ENCODE measurements at regions not wholly inside any gene's neighbourhood (a gene's known extent, or its start where the extent isn't known, plus 50 kb on each side); places are given as distances from the start of the nearest gene placed in this dataset.
"Not testable (repeated sequence)": the region's sequence is repeated elsewhere in the genome, so short reads cannot be mapped to it uniquely, and the experiment has no call there.

DNA sequence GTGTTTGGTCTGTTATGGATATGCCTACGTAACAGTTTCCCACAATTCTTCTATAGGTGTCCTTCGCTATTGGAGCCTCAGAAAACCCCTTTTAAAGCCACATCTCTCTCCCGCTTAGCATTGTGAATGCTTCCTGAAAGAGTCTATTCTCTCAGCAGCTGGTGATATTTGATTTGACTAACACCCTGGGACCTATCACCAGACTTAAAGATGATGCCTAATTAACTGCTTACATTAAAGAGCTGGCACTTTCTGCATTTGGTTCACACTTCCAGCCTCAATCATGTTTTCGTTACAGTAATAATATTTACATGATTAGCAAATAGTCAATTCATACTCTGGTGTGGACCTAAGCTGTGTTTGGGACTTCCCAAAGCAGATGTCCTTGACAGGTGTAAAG is 90.1 kb upstream of the VLDLR start:
- in situ Hi-C loops (cut with MboI), result no loop called here
- H3K79me2 ChIP-seq (ENCODE audit: insufficient read depth), result no peaks in the 10 kb centered on the region
- 74 to 75% methylated on average over 4 of the region's 4 CpGs for WGBS, 2 experiments (ENCODE audit: low coverage in 1 of 2, low lambda C conversion rate in 2 of 2, missing lambda C conversion rate in 2 of 2)

DNA sequence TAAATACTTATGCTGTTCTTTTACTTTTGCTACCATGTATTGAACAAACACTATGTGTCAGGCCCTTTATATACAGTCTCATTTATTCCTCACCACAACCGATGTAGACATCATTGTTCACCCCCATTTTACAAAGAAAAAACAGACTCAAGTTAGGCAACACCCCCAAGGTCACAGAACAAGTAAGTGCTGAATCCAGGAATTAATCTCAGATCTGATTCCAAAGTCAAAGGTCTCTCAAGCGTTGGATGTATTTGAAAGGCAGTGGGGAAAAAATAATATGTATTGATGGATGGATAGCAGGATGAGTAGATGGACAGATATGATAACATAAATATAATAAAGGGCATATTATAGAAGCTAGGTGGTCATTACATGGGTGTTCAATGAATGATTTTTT is 85.1 kb upstream of the VLDLR start:
- Histone ChIP-seq H3K4me2 (ENCODE audit: unreplicated experiment) (no peak overlapping the region), H3K9me3 (ENCODE audit: low read depth) (no peaks in the 10 kb centered on the region), H3F3A (ENCODE audit: insufficient read depth) (no peaks in the 10 kb centered on the region), H2AFZ (no peak overlapping the region), H3K4me3 (no peak overlapping the region), H3K4me1 (ENCODE audit: insufficient read depth) (no peaks in the 10 kb centered on the region), H3K79me2 (ENCODE audit: insufficient read depth) (no peaks in the 10 kb centered on the region), H3K27me3 (replicated peaks; ENCODE audit: insufficient read depth) (no peaks in the 10 kb centered on the region), H4K20me1 (ENCODE audit: insufficient read depth) (no peaks in the 10 kb centered on the region), H3K36me3 (ENCODE audit: low read depth) (no peaks in the 10 kb centered on the region), H3K27ac (no peak overlapping the region), H3K9ac (no peak overlapping the region), H3K9me2 (ENCODE audit: insufficient read depth) (no peaks in the 10 kb centered on the region)
- 67 to 79% methylated on average over 2 of the region's 2 CpGs for WGBS, 2 experiments (ENCODE audit: low coverage in 1 of 2, low lambda C conversion rate in 2 of 2, missing lambda C conversion rate in 2 of 2)
- DNase-seq, result no peak
- TF ChIP-seq EZH2phosphoT487 (IDR thresholded peaks at IDR 0.05; ENCODE audit: insufficient read depth, low read depth), result no peak
- TF ChIP-seq EZH2 (IDR thresholded peaks at IDR 0.05; ENCODE audit: insufficient read depth, poor library complexity, severe bottlenecking), result no peak
- in situ Hi-C loops (cut with MboI), result no loop called here

More for the DNA sequence above, 90.1 kb upstream of the VLDLR start:
- no peak for DNase-seq
- no peak overlapping the region for H2AFZ ChIP-seq
- no peak overlapping the region for H3K9ac ChIP-seq
- no peaks in the 10 kb centered on the region for H3K36me3 ChIP-seq (ENCODE audit: low read depth)
- H3F3A ChIP-seq (ENCODE audit: insufficient read depth), result no peaks in the 10 kb centered on the region
- H3K9me3 ChIP-seq (ENCODE audit: low read depth), result no peaks in the 10 kb centered on the region
- H3K9me2 ChIP-seq (ENCODE audit: insufficient read depth), result no peaks in the 10 kb centered on the region
- H3K27me3 ChIP-seq (replicated peaks; ENCODE audit: insufficient read depth), result no peaks in the 10 kb centered on the region
- no peak overlapping the region for H3K27ac ChIP-seq
- H4K20me1 ChIP-seq (ENCODE audit: insufficient read depth), result no peaks in the 10 kb centered on the region
- no peaks in the 10 kb centered on the region for H3K4me1 ChIP-seq (ENCODE audit: insufficient read depth)
- H3K4me3 ChIP-seq, result no peak overlapping the region
- TF ChIP-seq EZH2 (IDR thresholded peaks at IDR 0.05; ENCODE audit: insufficient read depth, poor library complexity, severe bottlenecking) (no peak), EZH2phosphoT487 (IDR thresholded peaks at IDR 0.05; ENCODE audit: insufficient read depth, low read depth) (no peak)
- no peak overlapping the region for H3K4me2 ChIP-seq (ENCODE audit: unreplicated experiment)

GRCh38 chr9:2545881-2546490 is 75.6 kb upstream of the VLDLR start:
- H4K20me1 ChIP-seq (ENCODE audit: insufficient read depth), result no peaks in the 10 kb centered on the region
- no peaks in the 10 kb centered on the region for H3K9me3 ChIP-seq (ENCODE audit: low read depth)
- in situ Hi-C loops (cut with MboI), result no loop called here
- no peaks in the 10 kb centered on the region for H3K4me1 ChIP-seq (ENCODE audit: insufficient read depth)
- no peaks in the 10 kb centered on the region for H3F3A ChIP-seq (ENCODE audit: insufficient read depth)
- H3K27ac ChIP-seq, result no peak overlapping the region
- H3K9me2 ChIP-seq (ENCODE audit: insufficient read depth), result no peaks in the 10 kb centered on the region; the same call in 1 of the 2 replicates
- no peaks in the 10 kb centered on the region for H3K79me2 ChIP-seq (ENCODE audit: insufficient read depth)
- TF ChIP-seq EZH2 (IDR thresholded peaks at IDR 0.05; ENCODE audit: insufficient read depth, poor library complexity, severe bottlenecking), result no peak
- TF ChIP-seq EZH2phosphoT487 (IDR thresholded peaks at IDR 0.05; ENCODE audit: insufficient read depth, low read depth), result no peak
- WGBS, 2 experiments (ENCODE audit: low coverage in 1 of 2, low lambda C conversion rate in 2 of 2, missing lambda C conversion rate in 2 of 2), result 62 to 63% methylated on average over 6 of the region's 6 CpGs
- H3K27me3 ChIP-seq (replicated peaks; ENCODE audit: insufficient read depth), result no peaks in the 10 kb centered on the region
- no peak for DNase-seq
- no peak overlapping the region for H2AFZ ChIP-seq
- H3K9ac ChIP-seq, result no peak overlapping the region
- no peaks in the 10 kb centered on the region for H3K36me3 ChIP-seq (ENCODE audit: low read depth)
- H3K4me2 ChIP-seq (ENCODE audit: unreplicated experiment), result no peak overlapping the region
- H3K4me3 ChIP-seq, result no peak overlapping the region

DNA sequence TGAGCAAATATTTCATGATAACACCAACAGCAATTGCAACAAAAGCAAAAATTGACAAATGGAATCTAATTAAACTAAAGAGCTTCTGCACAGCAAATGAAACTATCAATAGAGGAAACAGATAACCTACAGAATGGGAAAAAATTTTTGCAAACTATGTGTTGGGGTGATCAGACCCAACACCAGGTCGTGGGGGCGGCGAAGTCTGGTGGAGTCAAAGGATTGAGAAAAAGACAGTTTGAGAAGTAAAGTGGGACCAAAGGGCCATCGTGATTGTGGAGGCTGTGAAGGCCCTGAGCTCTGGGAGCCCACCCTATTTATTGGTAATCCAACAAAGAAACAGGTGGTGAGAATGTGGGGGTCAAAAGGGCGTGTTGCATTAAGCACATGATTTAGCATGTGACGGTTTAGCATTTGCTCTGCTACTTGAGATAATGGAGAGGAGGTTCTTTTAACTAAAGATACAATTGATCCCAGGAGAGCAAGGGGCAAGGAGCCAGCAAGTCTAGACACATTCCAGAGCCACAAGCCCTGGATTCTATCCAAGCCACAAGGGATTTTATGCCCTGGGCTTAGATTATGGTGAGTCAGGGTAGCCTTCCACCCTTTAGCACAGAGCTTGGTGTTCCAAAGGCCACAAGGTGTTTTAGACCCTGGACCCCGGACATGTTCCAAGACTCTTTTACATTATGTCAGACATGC is 65.5 kb upstream of the VLDLR start:
- peaks cover 24% of the 10 kb centered on the region for H3F3A ChIP-seq (ENCODE audit: insufficient read depth)
- H3K36me3 ChIP-seq (ENCODE audit: low read depth); H2AFZ ChIP-seq; H3K27ac ChIP-seq; H4K20me1 ChIP-seq (ENCODE audit: insufficient read depth); H3K4me2 ChIP-seq (ENCODE audit: unreplicated experiment); H3K9me2 ChIP-seq (ENCODE audit: insufficient read depth); H3K79me2 ChIP-seq (ENCODE audit: insufficient read depth); in situ Hi-C loops (cut with MboI); H3K9ac ChIP-seq; H3K9me3 ChIP-seq (ENCODE audit: low read depth); H3K4me3 ChIP-seq; H3K27me3 ChIP-seq (replicated peaks; ENCODE audit: insufficient read depth): not testable (repeated sequence)
- H3K4me1 ChIP-seq (ENCODE audit: insufficient read depth), result peaks cover 26% of the 10 kb centered on the region
- WGBS, 2 experiments (ENCODE audit: low coverage in 1 of 2, low lambda C conversion rate in 2 of 2, missing lambda C conversion rate in 2 of 2), result 79% methylated on average over 7 of the region's 7 CpGs
- DNase-seq, result peak; percentile 10

All from GM23248 (cell line).